DND-41 (cell line): ENCODE measurements at regions not wholly inside any gene's neighbourhood (a gene's known extent, or its start where the extent isn't known, plus 50 kb on each side); places are given as distances from the start of the nearest gene placed in this dataset.

ENCODE experiments used
- ATAC-seq: fragments of 200-7000 bp; cut with Tn5 transposase; 3 replicates; pipeline ENCODE4 v1.9.1; 2021; ENCODE audit warnings: low read depth; ENCODE audit not compliant: insufficient read depth
- DNase-seq: peaks from one replicate; pipeline ENCODE4 v3.0.0-alpha.2; 2020
- H2AFZ ChIP-seq: 2 replicates; pipeline ENCODE4 v1.6.0; 2012; ENCODE audit warnings: low read depth, low read length
- H3K27ac ChIP-seq: 2 replicates; pipeline ENCODE4 v1.5.1; 2012; ENCODE audit warnings: low read length, inconsistent platforms
- H3K27me3 ChIP-seq: fragments of 200-600 bp; sonication (generic); 2 replicates; pipeline ENCODE4 v1.6.0; 2012; ENCODE audit warnings: low read length, mild to moderate bottlenecking, inconsistent platforms; ENCODE audit not compliant: insufficient read depth, poor library complexity
- H3K36me3 ChIP-seq: 2 replicates; pipeline ENCODE4 v1.5.1; 2012; ENCODE audit warnings: low read length, inconsistent platforms; ENCODE audit not compliant: insufficient read depth
- H3K4me1 ChIP-seq: 2 replicates; pipeline ENCODE4 v1.5.1; 2012; ENCODE audit warnings: mild to moderate bottlenecking, low read length; ENCODE audit not compliant: insufficient read depth
- H3K4me2 ChIP-seq: 2 replicates; pipeline ENCODE4 v1.6.0; 2012; ENCODE audit warnings: mild to moderate bottlenecking, moderate library complexity, low read length, inconsistent platforms; ENCODE audit not compliant: insufficient read depth
- H3K4me3 ChIP-seq, 2 experiments: fragments of 200-600 bp in 1 of 2; shearing (Covaris generic) in 1 of 2; 2 replicates each; pipeline ENCODE4 v1.5.1; 2012 to 2016; ENCODE audit warnings: inconsistent platforms in 2 of 2, low read length in 2 of 2, mild to moderate bottlenecking in 2 of 2, low read depth in 1 of 2, moderate library complexity in 1 of 2
- H3K79me2 ChIP-seq: 2 replicates; pipeline ENCODE4 v1.6.0; 2012; ENCODE audit warnings: low read length, inconsistent platforms; ENCODE audit not compliant: insufficient read depth
- H3K9ac ChIP-seq: 2 replicates; pipeline ENCODE4 v1.6.0; 2012; ENCODE audit warnings: low read depth, mild to moderate bottlenecking, inconsistent platforms, low read length, moderate library complexity
- H3K9me3 ChIP-seq: 2 replicates; pipeline ENCODE4 v1.5.1; 2012; ENCODE audit warnings: low read length, moderate library complexity, mild to moderate bottlenecking, inconsistent platforms; ENCODE audit not compliant: insufficient read depth, severe bottlenecking
- H4K20me1 ChIP-seq: 2 replicates; pipeline ENCODE4 v1.6.0; 2012; ENCODE audit warnings: low read length; ENCODE audit not compliant: insufficient read depth
- CTCF ChIP-seq: IDR thresholded peaks from 2 replicates; pipeline ENCODE4 v1.5.1; 2012; ENCODE audit warnings: borderline replicate concordance, low read length, moderate library complexity, mild to moderate bottlenecking; ENCODE audit not compliant: poor library complexity, severe bottlenecking; ENCODE audit errors: extremely low read depth
- EZH2 ChIP-seq: IDR thresholded peaks from 3 replicates; pipeline ENCODE4 v1.6.1; 2012; ENCODE audit warnings: borderline replicate concordance, low read depth, mild to moderate bottlenecking, moderate library complexity, low read length, inconsistent platforms; ENCODE audit not compliant: severe bottlenecking

- peaks cover 15% of the 10 kb centered on the region for H3K9me3 ChIP-seq
- H3K36me3 ChIP-seq, result no peaks in the 10 kb centered on the region
- no peak overlapping the region for H3K4me3 ChIP-seq
- DNase-seq (no peak), ATAC-seq (no peak)
- H3K27ac ChIP-seq, result no peak overlapping the region
- H3K4me1 ChIP-seq, result no peaks in the 10 kb centered on the region
- no peak overlapping the region for H3K9ac ChIP-seq
- TF ChIP-seq CTCF (no peak), EZH2 (no peak)
- H2AFZ ChIP-seq, result no peak overlapping the region
- no peaks in the 10 kb centered on the region for H4K20me1 ChIP-seq
- H3K4me2 ChIP-seq, result no peak overlapping the region
- H3K79me2 ChIP-seq, result no peaks in the 10 kb centered on the region
- no peaks in the 10 kb centered on the region for H3K27me3 ChIP-seq
Measured at GRCh38 chr10:108241166-108241565, 1076.7 kb upstream of the SORCS1 start.

- Histone ChIP-seq H3K27me3 (no peaks in the 10 kb centered on the region), H2AFZ (no peak overlapping the region), H4K20me1 (no peaks in the 10 kb centered on the region), H3K9me3 (peaks cover under 1% of the 10 kb centered on the region), H3K4me3 (no peak overlapping the region), H3K27ac (no peak overlapping the region), H3K9ac (no peak overlapping the region), H3K4me1 (no peaks in the 10 kb centered on the region), H3K79me2 (no peaks in the 10 kb centered on the region), H3K36me3 (no peaks in the 10 kb centered on the region), H3K4me2 (no peak overlapping the region)
- ATAC-seq (no peak), DNase-seq (no peak)
- TF ChIP-seq CTCF (no peak), EZH2 (no peak)
Measured at GRCh38 chr10:108238261-108238660, 1073.8 kb upstream of the SORCS1 start.

GRCh38 chr10:108230478-108231170 is 1066.1 kb upstream of the SORCS1 start:
- ATAC-seq, result no peak

More at GRCh38 chr10:108230478-108231170, 1066.1 kb upstream of the SORCS1 start:
- Histone ChIP-seq H3K27me3 (no peaks in the 10 kb centered on the region), H3K9ac (no peak overlapping the region), H3K4me1 (no peaks in the 10 kb centered on the region), H3K27ac (no peak overlapping the region), H3K9me3 (no peaks in the 10 kb centered on the region), H2AFZ (no peak overlapping the region), H3K79me2 (no peaks in the 10 kb centered on the region), H4K20me1 (no peaks in the 10 kb centered on the region), H3K36me3 (no peaks in the 10 kb centered on the region), H3K4me3 (no peak overlapping the region), H3K4me2 (no peak overlapping the region)
- TF ChIP-seq EZH2, result no peak
- no peak for TF ChIP-seq CTCF
- DNase-seq, result no peak
